CD4-positive, alpha-beta T cell treated with Interleukin-12 subunit alpha and Interleukin-12 subunit beta, for 1 hour (primary cell): ENCODE measurements at regions not wholly inside any gene's neighbourhood (a gene's known extent, or its start where the extent isn't known, plus 50 kb on each side); places are given as distances from the start of the nearest gene placed in this dataset.
"Not testable (repeated sequence)": the region's sequence is repeated elsewhere in the genome, so short reads cannot be mapped to it uniquely, and the experiment has no call there.

Experiments used
- DNase-seq: peaks from one replicate; pipeline ENCODE4 v3.0.0-alpha.2; 2020

GRCh38 chr10:23779301-23779700 is 340.4 kb downstream of the OTUD1 start:
- DNase-seq, result no peak

GRCh38 chr10:23780331-23780730 is 341.5 kb downstream of the OTUD1 start:
- DNase-seq, result no peak

GRCh38 chr10:23786594-23786993 is 347.7 kb downstream of the OTUD1 start:
- DNase-seq, result no peak

GRCh38 chr10:23793577-23793976 is 354.7 kb downstream of the OTUD1 start:
- no peak for DNase-seq

- not testable (repeated sequence) for DNase-seq
These were observed 358.6 kb downstream of the OTUD1 start for GRCh38 chr10:23797452-23797851.

GRCh38 chr10:23804125-23804524 is 365.2 kb downstream of the OTUD1 start:
- DNase-seq, result no peak

- DNase-seq, result no peak
These were observed 374.8 kb downstream of the OTUD1 start for GRCh38 chr10:23813687-23814086.

GRCh38 chr10:23818484-23818883 is 379.6 kb downstream of the OTUD1 start:
- no peak for DNase-seq

GRCh38 chr10:23820792-23821191 is 381.9 kb downstream of the OTUD1 start:
- DNase-seq, result no peak

GRCh38 chr10:23824822-23825221 is 384.1 kb upstream of the KIAA1217 start:
- DNase-seq, result no peak

- DNase-seq, result no peak
These were observed 382.5 kb upstream of the KIAA1217 start for GRCh38 chr10:23826421-23826820.

- no peak for DNase-seq
These were observed 379.4 kb upstream of the KIAA1217 start for GRCh38 chr10:23829556-23829955.

- no peak for DNase-seq
These were observed 374.8 kb upstream of the KIAA1217 start for GRCh38 chr10:23834091-23834490.

GRCh38 chr10:23850631-23851030 is 358.3 kb upstream of the KIAA1217 start:
- no peak for DNase-seq

- DNase-seq, result no peak
These were observed 349.3 kb upstream of the KIAA1217 start for GRCh38 chr10:23859598-23859997.

- DNase-seq, result no peak
These were observed 344.2 kb upstream of the KIAA1217 start for GRCh38 chr10:23864631-23865147.

- DNase-seq, result not testable (repeated sequence)
These were observed 342.0 kb upstream of the KIAA1217 start for GRCh38 chr10:23866985-23867384.

GRCh38 chr10:23868121-23868520 is 340.8 kb upstream of the KIAA1217 start:
- no peak for DNase-seq

GRCh38 chr10:23869548-23869947 is 339.4 kb upstream of the KIAA1217 start:
- DNase-seq, result no peak

GRCh38 chr10:23869996-23870395 is 338.9 kb upstream of the KIAA1217 start:
- no peak for DNase-seq

- no peak for DNase-seq
These were observed 338.0 kb upstream of the KIAA1217 start for GRCh38 chr10:23870651-23871610.

GRCh38 chr10:23872290-23872689 is 336.6 kb upstream of the KIAA1217 start:
- DNase-seq, result no peak

GRCh38 chr10:23877791-23878320 is 331.1 kb upstream of the KIAA1217 start:
- no peak for DNase-seq

- no peak for DNase-seq
These were observed 324.3 kb upstream of the KIAA1217 start for GRCh38 chr10:23884670-23885069.
